GM18868 (cell line): ENCODE measurements at regions not wholly inside any gene's neighbourhood (a gene's known extent, or its start where the extent isn't known, plus 50 kb on each side); places are given as distances from the start of the nearest gene placed in this dataset.
"Not testable (repeated sequence)": the region's sequence is repeated elsewhere in the genome, so short reads cannot be mapped to it uniquely, and the experiment has no call there.

Source experiments
- ATAC-seq: cut with Tn5 transposase; IDR thresholded peaks from one replicate; pipeline ENCODE4 v1.9.1; 2021; ENCODE audit warnings: mild to moderate bottlenecking, moderate library complexity; ENCODE audit not compliant: unreplicated experiment

DNA sequence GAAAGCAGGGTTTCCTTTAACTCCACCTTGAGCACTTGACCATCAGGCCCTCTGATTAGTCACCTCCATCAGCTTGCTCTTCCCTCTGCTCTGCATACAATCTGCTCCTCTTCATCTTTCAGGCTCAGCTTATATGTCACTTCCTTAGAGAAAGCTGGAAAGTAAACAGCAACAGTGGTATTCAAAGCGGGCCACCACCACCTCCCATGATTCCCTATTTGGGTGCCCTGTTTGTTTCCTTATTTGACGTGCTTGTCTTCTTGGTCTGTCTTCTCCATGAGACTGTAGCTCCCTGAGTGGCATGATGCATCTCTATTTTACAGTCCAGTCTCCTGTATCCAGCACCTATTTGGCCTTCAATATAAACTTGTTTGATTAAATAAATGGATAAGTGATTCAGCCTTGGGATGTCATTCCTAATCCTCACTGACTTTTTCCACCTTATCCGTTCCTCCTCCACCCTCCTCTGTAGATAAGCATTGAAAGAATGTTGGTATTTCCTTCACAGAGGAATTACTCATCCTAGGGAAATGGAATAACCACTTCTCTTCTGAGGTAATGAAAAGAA lies 102.8 kb upstream of the SGK1 start:
- no peak for ATAC-seq

DNA sequence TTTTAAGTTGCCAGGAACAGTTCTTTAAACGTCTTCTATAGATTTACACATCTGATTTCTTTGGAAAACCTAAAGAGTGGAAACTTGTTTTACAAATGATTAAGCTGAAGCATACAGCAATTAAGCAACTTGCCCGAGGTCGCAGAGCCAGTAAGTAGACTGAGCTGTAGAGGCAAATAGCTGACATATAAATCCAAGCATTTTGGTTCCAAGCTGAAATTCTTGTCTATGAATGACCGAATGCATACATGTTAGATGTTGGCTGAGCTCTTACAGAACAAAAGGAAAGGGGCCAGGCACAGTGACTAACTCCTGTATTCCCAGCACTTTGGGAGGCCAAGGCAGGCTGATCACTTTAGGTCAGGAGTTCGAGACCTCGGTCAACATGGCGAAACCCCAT lies 101.8 kb upstream of the SGK1 start:
- no peak for ATAC-seq

DNA sequence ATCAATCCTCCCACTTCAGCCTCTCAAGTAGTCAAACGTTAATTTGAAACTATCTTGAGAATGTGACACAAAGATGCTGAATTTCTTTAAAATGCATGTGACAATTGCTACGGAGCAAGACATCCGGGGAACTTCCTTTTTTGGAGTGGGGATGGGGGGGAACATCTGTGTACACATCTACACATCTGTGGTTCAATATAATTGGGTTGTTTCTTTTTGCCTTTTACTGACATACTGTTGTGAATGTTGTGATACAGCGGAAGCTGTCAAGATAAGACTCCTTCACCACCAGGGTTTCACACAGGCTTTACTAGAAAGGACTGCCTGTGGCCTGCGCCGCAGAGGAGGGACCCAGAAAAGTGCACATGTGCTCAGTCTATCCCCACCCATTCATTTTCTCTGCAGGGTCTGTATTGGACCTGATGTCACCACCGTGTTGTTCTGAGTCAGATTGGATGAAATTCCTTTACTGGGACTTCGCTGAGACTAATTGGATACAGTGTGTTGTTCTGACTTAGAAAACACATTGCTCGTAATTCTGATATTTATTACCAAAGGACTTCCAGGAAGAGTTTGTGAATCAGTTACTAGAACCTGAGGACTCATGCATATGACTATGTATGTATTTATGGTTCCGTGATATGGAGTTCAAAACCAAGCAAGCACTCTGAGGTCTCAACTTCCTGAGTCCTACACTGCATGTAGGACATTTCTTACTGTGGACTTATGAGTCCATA lies 98.7 kb upstream of the SGK1 start:
- ATAC-seq: no peak

DNA sequence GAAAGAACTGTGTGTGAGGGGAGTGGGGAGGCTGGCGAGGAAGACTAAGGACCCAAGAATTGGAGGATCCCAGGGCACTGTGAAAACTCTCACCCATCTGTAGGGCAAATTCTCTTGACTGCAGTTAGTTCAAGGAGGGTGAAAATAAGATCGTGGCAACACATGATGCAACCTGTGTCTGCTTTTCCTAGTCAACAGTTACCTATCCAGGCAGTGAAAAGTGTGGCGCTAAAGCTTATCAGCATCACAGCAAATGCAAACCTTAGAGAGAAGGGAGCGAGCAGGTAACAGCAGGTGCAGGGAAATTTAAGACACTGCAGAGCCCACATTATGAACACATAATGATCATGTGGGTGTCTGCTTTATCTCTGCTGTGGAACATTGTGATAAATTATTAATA lies 97.7 kb upstream of the SGK1 start:
- no peak for ATAC-seq

DNA sequence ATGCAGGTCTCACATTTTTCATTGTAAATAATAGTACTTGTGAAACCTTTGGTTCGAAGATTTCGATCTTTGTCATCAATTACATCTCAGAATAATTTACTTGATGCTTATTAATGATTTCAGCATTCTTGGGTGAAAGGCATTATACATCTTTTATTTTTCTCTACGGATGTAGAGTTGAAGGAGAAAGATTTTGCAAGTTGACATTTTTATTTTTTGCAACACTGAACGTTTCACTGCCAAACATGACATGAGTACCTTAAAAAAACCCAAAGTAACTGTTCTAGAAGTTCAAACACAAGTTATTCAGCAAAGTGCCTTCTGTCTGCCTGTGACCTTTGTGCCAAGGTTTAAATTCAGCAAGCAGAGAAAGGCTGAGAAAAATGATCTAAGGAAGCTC lies 97.3 kb upstream of the SGK1 start:
- ATAC-seq: no peak

DNA sequence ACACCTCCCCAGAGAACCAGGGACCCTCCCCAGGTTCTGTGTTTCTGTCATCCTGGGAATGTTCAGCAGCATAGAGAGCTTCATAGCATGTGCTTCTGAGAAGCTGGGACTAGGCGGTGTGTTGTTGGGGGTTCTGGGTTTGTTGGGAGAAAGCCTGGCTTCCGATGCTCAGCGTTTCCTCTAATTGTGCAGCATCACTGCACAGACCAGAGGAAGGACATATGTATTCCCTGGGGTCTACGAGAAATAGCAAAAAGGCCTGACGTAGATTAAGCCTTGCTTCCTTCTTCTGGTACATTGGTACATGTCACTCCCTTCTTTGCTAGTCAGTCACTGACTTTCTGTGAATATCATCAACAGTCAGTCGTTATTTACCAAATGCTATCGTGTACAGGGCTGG lies 96.9 kb upstream of the SGK1 start:
- ATAC-seq: no peak

DNA sequence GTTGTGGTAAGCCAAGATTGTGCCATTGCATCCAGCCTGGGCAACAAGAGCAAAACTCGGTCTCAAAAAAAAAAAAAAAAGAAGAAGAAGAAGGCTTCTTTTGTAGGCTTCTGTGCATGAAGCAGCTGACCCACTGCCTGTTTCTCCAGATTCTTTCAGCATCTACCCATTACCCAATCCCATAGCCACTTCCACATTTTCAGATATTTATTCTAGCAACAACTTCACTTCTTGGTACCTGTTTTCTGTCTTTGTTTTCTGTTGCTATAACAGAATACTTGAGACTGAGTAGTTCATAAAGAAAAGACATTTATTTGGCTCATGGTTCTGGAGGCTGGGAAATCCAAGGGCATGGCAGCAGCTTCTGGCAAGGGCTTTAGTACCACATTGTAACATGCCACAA lies 95.3 kb upstream of the SGK1 start:
- ATAC-seq: no peak

DNA sequence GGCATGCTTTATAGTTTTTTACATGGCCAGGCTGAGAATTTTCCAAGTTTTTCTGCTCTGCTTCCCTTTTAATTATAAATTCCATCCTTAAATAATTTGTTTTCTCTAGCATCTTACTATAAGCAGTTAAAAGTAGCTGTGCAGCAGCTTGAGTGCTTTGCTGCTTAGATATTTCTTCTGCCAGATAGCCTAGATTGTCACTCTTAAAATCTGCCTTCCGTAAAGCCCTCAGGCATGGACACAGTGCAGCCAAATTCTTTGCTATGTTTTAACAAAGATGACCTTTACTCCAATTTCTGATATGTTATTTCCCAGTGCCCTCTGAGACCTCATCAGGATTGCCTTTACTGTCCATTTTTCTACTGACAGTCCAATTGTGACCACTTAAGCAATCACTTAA lies 92.6 kb upstream of the SGK1 start:
- ATAC-seq: no peak

DNA sequence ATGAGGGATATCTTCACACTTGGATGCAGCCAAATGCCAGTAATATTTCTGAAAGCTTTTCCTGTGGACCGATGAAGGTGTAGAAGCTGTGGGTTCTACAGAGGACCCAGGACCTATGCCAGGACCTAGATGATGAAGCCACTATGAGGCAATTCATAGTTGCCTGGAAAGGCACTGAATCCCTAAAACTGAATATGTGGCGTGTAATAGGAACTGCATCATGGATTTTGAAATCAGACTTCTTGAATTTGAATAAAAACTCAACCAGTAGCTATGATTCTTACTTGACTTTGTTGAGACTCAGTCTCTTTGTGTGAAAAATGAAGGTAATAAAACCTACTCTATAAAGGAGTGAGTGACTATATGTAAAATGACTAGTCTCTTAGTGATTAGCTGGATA lies 89.9 kb upstream of the SGK1 start:
- ATAC-seq: no peak

DNA sequence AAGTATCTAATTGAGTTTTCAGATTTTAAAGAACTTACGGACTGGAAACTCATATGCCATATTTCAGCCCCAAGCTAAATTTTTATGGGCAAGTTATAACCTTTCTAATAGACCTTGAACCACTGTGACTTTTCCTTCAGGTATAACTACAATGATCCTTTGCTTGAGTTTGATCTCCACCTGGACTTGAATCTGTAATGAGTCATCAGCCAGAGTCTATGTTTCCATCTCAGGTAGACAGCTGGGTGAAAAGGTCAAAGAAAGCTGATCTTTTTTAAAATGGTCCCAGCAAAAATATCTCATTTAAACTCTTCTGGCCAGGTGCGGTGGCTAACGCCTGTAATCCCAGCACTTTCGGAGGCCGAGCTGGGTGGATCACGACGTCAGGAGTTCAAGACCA lies 88.4 kb upstream of the SGK1 start:
- no peak for ATAC-seq

DNA sequence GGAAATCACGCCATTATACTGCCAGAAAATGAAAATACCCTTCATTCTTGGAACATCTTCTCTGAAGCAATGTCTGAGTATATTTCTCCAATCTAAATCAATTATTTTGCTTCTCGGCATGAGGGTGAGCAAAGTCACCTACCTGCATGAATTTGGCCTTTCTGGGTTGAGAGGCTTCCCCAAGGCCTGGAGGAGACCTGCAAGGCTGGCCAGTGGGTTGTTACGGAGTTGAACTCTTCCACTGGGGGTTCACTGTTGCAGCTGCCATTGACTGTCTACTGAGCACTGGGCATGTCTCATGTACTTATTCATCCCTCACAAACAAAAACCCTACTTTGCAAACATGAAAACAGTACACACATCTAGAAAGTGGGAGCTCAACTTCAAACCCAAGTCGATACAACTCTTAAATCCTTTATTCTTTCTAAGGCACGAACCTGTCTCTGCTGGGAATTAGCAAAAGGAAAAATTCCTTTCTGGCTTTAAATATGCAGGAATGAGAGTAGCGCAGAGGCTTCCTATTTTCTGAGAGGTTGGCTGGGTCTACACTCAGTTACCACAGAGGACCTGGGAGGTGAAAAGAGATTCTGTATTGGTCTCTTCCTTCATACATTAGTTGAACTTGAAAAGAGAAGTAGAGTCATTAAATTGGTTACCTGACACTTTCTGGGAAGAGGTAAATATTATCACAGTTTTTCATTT lies 87.6 kb upstream of the SGK1 start:
- no peak for ATAC-seq

DNA sequence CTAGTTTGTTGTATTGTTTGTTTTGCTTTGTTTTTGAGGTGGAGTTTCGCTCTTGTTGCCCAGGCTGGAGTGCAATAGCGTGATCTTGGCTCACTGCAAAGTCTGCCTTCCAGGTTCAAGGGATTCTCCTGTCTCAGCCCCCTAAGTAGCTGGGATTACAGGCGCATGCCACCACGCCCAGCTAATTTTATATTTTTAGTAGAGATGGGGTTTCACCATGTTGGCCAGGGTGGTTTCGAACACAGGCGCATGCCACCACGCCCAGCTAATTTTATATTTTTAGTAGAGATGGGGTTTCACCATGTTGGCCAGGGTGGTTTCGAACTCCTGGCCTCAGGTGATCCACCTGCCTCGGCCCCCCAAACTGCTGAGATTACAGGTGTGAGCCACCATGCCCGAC lies 85.4 kb upstream of the SGK1 start:
- not testable (repeated sequence) for ATAC-seq

DNA sequence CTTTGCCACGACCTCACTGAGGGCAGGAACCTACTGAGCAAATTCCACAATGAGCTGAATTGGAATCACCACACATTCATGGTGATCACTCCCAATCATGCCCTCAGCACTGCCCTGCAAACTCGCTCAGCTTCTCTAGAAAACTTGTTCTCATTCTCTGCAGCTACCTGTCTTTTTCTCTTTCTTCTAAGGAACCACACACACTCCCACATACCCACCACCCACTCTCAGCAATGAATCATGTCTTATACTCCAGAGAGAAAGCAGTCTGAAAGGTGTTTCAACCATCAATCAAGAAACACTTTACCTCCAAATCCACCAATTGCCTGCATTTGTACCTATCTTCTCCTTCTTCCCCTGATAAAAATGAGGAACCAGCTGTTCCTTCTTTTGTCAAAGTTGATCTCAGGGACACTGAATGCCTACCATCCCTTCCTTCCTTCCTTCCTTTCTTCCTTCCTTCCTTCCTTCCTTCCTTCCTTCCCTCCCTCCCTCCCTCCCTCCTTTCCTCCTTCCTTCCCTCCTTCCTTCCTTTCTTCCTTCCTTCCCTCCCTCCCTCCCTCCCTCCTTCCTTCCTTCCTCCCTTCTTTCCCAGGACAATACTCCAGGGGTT lies 84.6 kb upstream of the SGK1 start:
- no peak for ATAC-seq

DNA sequence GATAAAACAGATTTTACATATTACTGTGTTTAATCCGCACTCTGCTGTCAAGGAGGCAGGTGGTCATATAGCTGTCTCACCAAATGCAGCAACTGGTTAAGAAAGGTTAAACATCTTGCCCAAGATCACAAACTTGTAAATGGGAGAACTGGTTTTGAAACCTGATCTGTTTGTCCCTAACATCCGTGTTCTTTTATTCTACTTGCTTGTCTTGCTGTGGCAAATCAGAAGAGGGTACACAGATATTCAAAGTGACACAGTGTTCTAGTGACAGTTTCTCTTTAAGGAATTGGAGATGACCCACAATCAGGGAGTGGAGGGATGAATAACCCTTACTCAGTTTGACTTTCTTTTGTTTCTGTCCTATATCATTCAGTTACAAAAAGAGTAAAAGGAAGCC lies 83.0 kb upstream of the SGK1 start:
- ATAC-seq: no peak

DNA sequence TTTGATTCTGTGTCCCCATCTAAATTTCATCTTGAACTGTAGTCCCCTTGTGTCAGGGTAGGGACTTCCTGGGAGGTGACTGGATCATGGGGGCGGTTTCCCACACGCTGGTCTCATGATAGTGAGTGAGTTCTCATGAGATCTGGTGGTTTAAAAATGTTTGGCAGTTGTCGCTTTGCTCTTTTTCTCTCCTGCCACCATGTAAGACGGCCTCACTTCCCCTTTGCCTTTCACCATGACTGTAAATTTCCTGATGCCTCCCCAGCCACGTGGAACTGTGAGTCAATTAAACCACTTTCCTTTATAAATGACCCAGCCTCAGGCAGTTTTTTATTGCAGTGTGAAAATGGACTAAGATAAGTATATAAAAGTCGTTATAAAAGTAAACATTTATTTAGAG lies 80.5 kb upstream of the SGK1 start:
- ATAC-seq: peak; percentile 83

DNA sequence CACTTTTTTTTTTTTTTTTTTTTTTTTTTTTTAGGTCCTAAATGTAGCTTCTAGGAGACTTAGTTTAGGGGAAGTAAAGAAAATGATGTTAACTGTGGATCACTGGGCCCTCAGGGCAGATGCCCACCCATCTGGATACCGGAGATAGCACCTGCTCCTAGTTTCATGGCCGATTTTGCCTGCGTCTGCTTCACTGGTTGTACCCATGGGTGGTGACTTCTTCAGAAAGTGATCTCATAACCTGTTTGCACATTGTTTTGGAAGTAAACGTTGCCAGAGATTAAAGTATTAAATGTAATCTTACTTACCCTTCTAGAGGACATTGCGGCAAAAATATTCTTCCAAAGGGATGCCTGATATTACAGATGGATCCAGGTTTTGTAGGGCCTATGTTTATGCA lies 79.8 kb upstream of the SGK1 start:
- no peak for ATAC-seq

DNA sequence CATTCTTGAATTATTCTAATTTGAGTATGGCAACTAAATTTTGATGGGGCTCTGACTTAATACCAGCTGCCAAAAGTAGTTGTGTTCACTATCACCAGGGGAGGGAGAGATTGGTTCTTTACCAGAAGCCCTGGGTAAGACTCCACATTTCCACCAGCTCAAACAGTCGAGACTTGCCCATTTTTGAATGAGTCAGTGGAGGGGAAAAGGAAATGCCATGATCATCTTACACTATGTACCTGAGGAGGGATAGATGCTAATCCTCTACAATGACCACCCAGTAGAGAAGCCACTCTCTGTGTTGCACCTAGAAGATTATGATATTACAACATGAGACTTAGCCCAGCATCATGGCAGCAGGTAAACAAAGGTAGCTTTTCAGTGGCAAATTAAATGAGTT lies 77.0 kb upstream of the SGK1 start:
- ATAC-seq: no peak

DNA sequence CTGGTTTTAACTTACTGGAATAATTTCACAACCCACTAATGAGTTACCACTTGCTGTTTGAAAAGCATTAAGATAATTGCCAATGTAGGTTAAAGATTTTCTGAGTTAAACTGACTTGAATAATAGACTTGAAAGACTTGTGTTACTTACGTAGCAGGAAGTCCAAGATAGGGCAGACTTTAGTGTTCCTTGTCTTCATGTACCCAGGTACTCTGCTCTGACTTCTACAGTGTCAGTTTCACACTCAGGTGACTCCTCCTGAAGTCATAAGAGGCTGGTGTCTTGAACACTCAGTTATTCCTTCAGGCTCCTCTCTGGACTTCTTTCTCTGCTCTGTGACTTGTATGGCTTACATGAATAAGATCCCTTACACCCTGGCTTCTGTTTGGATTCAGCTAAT lies 76.3 kb upstream of the SGK1 start:
- no peak for ATAC-seq

DNA sequence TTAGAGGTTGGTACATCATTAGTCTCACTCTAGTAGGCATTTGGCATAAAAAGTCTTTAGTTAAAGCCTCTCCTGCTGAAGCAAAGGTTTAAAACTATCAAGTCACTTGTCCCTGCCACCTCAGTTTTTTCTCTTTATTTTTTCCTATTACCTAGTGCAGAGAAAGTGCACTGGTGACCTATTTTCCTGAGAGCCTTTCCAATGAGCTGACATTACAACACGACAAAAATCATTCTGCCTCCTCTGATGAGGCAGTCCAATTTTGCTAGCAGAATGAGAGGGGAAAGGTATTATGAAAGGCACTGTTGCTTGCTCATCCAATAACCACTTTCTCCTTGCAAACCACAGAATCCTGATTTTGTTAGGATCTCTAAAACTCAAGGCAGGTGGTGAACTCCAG lies 73.3 kb upstream of the SGK1 start:
- no peak for ATAC-seq

DNA sequence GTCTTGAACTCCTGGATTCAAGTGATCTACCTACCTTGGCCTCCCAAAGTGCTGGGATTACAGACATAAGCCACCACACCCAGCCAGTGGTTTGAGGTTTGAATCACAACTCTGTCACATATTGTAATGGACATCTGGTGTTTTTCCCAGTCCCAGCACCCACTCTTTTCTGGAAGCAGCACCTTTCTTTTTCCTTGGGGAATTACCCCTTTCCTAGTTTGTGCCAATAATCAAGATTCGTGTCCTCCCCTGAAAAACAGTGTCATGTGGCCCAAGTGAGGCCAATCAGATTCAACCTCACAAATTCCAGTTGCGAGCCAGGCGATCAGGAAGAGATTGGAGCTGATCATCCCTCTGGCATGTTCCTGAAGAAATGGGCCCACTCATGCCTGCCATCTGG lies 71.7 kb upstream of the SGK1 start:
- no peak for ATAC-seq

DNA sequence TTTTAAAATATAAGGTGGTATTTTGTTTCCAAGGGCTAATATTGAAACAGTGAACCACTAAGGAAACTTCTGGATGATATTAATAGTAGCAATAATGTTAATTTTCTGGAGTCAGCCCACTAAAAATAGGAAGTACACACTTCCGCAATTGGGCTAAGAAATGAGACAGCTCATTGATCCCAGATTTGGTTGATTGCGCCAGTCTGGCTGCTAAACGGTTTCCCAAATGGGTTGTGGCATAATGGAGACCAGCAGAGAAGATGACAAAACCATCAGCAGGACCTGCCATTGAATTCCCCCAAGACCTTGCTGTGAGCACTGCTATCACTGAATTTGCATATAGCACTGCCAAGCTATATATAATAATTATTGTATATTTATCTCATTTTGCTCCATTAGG lies 71.2 kb upstream of the SGK1 start:
- no peak for ATAC-seq

DNA sequence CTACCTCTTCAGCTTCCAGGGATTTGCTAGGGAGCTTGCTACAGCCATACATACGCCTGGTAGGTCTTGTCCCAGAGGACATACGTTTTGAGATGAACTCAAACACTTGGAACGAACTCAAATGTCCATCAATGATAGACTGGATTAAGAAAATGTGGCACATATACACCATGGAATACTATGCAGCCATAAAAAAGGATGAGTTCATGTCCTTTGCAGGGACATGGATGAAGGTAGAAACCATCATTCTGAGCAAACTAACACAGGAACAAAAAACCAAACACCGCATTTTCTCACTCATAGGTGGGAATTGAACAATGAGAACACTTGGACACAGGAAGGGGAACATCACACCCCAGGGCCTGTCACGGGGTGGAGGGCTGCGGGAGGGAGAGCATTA lies 68.6 kb upstream of the SGK1 start:
- not testable (repeated sequence) for ATAC-seq
